G401.6 (cell line): ENCODE measurements at regions not wholly inside any gene's neighbourhood (a gene's known extent, or its start where the extent isn't known, plus 50 kb on each side); places are given as distances from the start of the nearest gene placed in this dataset.

Experiments
- FAIRE-seq: peaks from 2 replicates; lab custom pipeline; 2012; peaks lifted over from hg19 to GRCh38; lab: Jason Lieb, UNC

GRCh38 chr12:92299744-92300143 is 154.1 kb upstream of the BTG1 start:
- no peak for FAIRE-seq

- no peak for FAIRE-seq
Measured at GRCh38 chr12:92299344-92299743, 153.7 kb upstream of the BTG1 start.

GRCh38 chr12:92297932-92298696 is 152.5 kb upstream of the BTG1 start:
- FAIRE-seq: no peak

- FAIRE-seq: no peak
Measured at GRCh38 chr12:92297405-92297804, 151.8 kb upstream of the BTG1 start.

GRCh38 chr12:92295523-92295922 is 149.9 kb upstream of the BTG1 start:
- no peak for FAIRE-seq

GRCh38 chr12:92294676-92295440 is 149.2 kb upstream of the BTG1 start:
- FAIRE-seq: no peak

- no peak for FAIRE-seq
Measured at GRCh38 chr12:92292016-92292415, 146.4 kb upstream of the BTG1 start.

- FAIRE-seq: no peak
Measured at GRCh38 chr12:92290886-92291285, 145.2 kb upstream of the BTG1 start.

- no peak for FAIRE-seq
Measured at GRCh38 chr12:92290350-92290695, 144.7 kb upstream of the BTG1 start.

- FAIRE-seq: no peak
Measured at GRCh38 chr12:92289629-92290349, 144.1 kb upstream of the BTG1 start.

- FAIRE-seq: no peak
Measured at GRCh38 chr12:92288561-92288960, 142.9 kb upstream of the BTG1 start.

- no peak for FAIRE-seq
Measured at GRCh38 chr12:92278378-92278828, 132.8 kb upstream of the BTG1 start.

GRCh38 chr12:92277795-92278194 is 132.1 kb upstream of the BTG1 start:
- FAIRE-seq: no peak

GRCh38 chr12:92276276-92276675 is 130.6 kb upstream of the BTG1 start:
- no peak for FAIRE-seq

GRCh38 chr12:92275443-92276154 is 130.0 kb upstream of the BTG1 start:
- FAIRE-seq: no peak

GRCh38 chr12:92273076-92273475 is 127.4 kb upstream of the BTG1 start:
- FAIRE-seq: no peak

- FAIRE-seq: no peak
Measured at GRCh38 chr12:92272061-92272964, 126.7 kb upstream of the BTG1 start.

- no peak for FAIRE-seq
Measured at GRCh38 chr12:92271341-92271740, 125.7 kb upstream of the BTG1 start.

- FAIRE-seq: no peak
Measured at GRCh38 chr12:92270521-92270920, 124.9 kb upstream of the BTG1 start.

GRCh38 chr12:92268946-92269345 is 123.3 kb upstream of the BTG1 start:
- no peak for FAIRE-seq

GRCh38 chr12:92261692-92262091 is 116.0 kb upstream of the BTG1 start:
- no peak for FAIRE-seq
